HepG2 (cell line): ENCODE measurements at regions not wholly inside any gene's neighbourhood (a gene's known extent, or its start where the extent isn't known, plus 50 kb on each side); places are given as distances from the start of the nearest gene placed in this dataset.

Source experiments
- ATAC-seq: fragments of 200-7000 bp; cut with Tn5 transposase; 3 replicates; pipeline ENCODE4 v1.9.1; 2020; ENCODE audit warnings: mild to moderate bottlenecking, moderate library complexity
- BruUV-seq: library from RNA; stranded (reverse); fragments of 400-500 nt; replicated peaks from 2 replicates; lab custom pipeline; 2021; lab: Mats Ljungman, UMichigan
- CTCF ChIA-PET: fragments of 300-600 bp; formaldehyde crosslinking; extraction: SDS; loops from one replicate; lab custom pipeline; 2021; ENCODE audit warnings: low total read pairs, inconsistent platforms, low intra/inter-chr PET ratio; lab: Yijun Ruan, JAX
- POLR2A ChIA-PET: fragments of 350-600 bp; sonication (Branson Sonifier 250); formaldehyde crosslinking; loops from one replicate; lab custom pipeline; 2020; ENCODE audit warnings: antibody characterized with exemption, inconsistent platforms; lab: Yijun Ruan, JAX
- DNase-seq: peaks from one replicate; pipeline ENCODE4 v3.0.0-alpha.2; 2015; ENCODE audit warnings: low spot score
- FAIRE-seq: peaks from 3 replicates; lab custom pipeline; 2011; peaks lifted over from hg19 to GRCh38; lab: Jason Lieb, UNC
- H2AFZ ChIP-seq: one replicate; pipeline ENCODE4 v1.6.1; 2011; ENCODE audit warnings: low read length, inconsistent platforms
- H3K27ac ChIP-seq: fragments of 300-600 bp; 3 replicates; pipeline ENCODE4 v1.8.0; 2011; ENCODE audit warnings: mixed run types, mild to moderate bottlenecking, mixed read lengths, low read length, inconsistent platforms; ENCODE audit not compliant: insufficient read depth; ENCODE audit errors: extremely low read length
- H3K27me3 ChIP-seq, 2 experiments: fragments of 200-600 bp in 1 of 2; 2 replicates in 1 of 2; 3 replicates in 1 of 2; pipeline versions ENCODE4 v1.6.0 to v1.8.0; 2011; ENCODE audit warnings: low read length in 2 of 2, mild to moderate bottlenecking in 2 of 2, moderate library complexity in 2 of 2, inconsistent platforms in 1 of 2; ENCODE audit not compliant: insufficient read depth in 2 of 2, control insufficient read depth in 1 of 2
- H3K36me3 ChIP-seq, 2 experiments: fragments of 200-600 bp in 1 of 2; replicated peaks in 1 of 2; 2 replicates in 1 of 2; 3 replicates in 1 of 2; pipeline versions ENCODE4 v1.5.1 to v1.8.0; 2011; ENCODE audit warnings: low read length in 2 of 2, inconsistent platforms in 1 of 2; ENCODE audit not compliant: insufficient read depth in 2 of 2, control insufficient read depth in 1 of 2
- H3K4me1 ChIP-seq: 2 replicates; pipeline ENCODE4 v1.5.1; 2012; ENCODE audit warnings: low read length, inconsistent platforms; ENCODE audit not compliant: insufficient read depth
- H3K4me2 ChIP-seq: 2 replicates; pipeline ENCODE4 v1.6.0; 2011; ENCODE audit warnings: low read depth, low read length, inconsistent platforms
- H3K4me3 ChIP-seq, 3 experiments: fragments of 200-600 bp in 1 of 3; sonication (generic), shearing (Covaris generic) in 1 of 3; replicated peaks in 1 of 3; 2 replicates each; pipeline ENCODE4 v1.5.1; 2011 to 2016; ENCODE audit warnings: low read length in 3 of 3, inconsistent platforms in 2 of 3, low read depth in 2 of 3, mild to moderate bottlenecking in 2 of 3, control low read depth in 1 of 3, mixed read lengths in 1 of 3; ENCODE audit not compliant: insufficient read depth in 1 of 3
- H3K79me2 ChIP-seq: one replicate; pipeline ENCODE4 v1.6.1; 2011; ENCODE audit warnings: low read length, inconsistent platforms; ENCODE audit not compliant: insufficient read depth
- H3K9ac ChIP-seq: 2 replicates; pipeline ENCODE4 v1.6.0; 2011; ENCODE audit warnings: mild to moderate bottlenecking, low read depth, low read length, inconsistent platforms; ENCODE audit not compliant: insufficient read depth
- H3K9me3 ChIP-seq: 2 replicates; pipeline ENCODE4 v1.5.1; 2012; ENCODE audit warnings: mild to moderate bottlenecking, low read length
- H4K20me1 ChIP-seq: 2 replicates; pipeline ENCODE4 v1.6.0; 2011; ENCODE audit warnings: inconsistent platforms, mild to moderate bottlenecking, low read length, moderate library complexity; ENCODE audit not compliant: insufficient read depth
- HHEX ChIP-seq: IDR thresholded peaks from 2 replicates; pipeline ENCODE4 v1.6.1; 2016; ENCODE audit warnings: control low read depth
- LCORL ChIP-seq, 2 experiments: fragments of 450-650 bp in 1 of 2; sonication (generic) in 1 of 2; formaldehyde crosslinking in 1 of 2; IDR thresholded peaks; 2 replicates each; pipeline versions ENCODE4 v1.5.0 to v1.6.1; 2017 to 2020; ENCODE audit warnings: antibody characterized with exemption in 1 of 2, missing genetic modification reagents in 1 of 2
- NFE2L2 ChIP-seq: fragments of 150-350 bp; IDR thresholded peaks from 2 replicates; pipeline ENCODE4 v1.6.1; 2014; ENCODE audit warnings: low read length
- NR0B2 ChIP-seq: sonication (generic); formaldehyde crosslinking; IDR thresholded peaks from 2 replicates; pipeline ENCODE4 v1.4.0; 2020; ENCODE audit warnings: mild to moderate bottlenecking, missing genetic modification reagents
- PHF8 ChIP-seq: sonication (generic); formaldehyde crosslinking; IDR thresholded peaks from 2 replicates; pipeline ENCODE4 v1.5.0; 2020; ENCODE audit warnings: missing genetic modification reagents
- ZNF138 ChIP-seq: sonication (generic); formaldehyde crosslinking; IDR thresholded peaks from 2 replicates; pipeline ENCODE4 v1.5.0; 2020; ENCODE audit warnings: mild to moderate bottlenecking, low read depth, missing genetic modification reagents
- ZNF234 ChIP-seq: sonication (generic); formaldehyde crosslinking; conservative IDR thresholded peaks from 2 replicates; pipeline ENCODE4 v1.5.1; 2020; ENCODE audit warnings: mild to moderate bottlenecking, missing genetic modification reagents
- ZNF333 ChIP-seq: sonication (generic); formaldehyde crosslinking; IDR thresholded peaks from 2 replicates; pipeline ENCODE4 v1.4.0; 2020; ENCODE audit warnings: mild to moderate bottlenecking, missing genetic modification reagents, borderline replicate concordance
- WGBS: methylation state at CpG from one replicate; pipeline ENCODE4 v1.1.6; 2017; ENCODE audit warnings: low lambda C conversion rate; 5-methylcytosine and 5-hydroxymethylcytosine counted together
- in situ Hi-C: cut with HindIII; loops from 2 replicates; pipeline ENCODE4 v1.10.0; 2017; ENCODE audit warnings: low pct_unique_long_range_greater_than_20kb; ENCODE audit not compliant: extremely low pct_ligation_motif_present
- intact Hi-C: fragments of 100-400 bp; cut with micrococcal nuclease; formaldehyde crosslinking; loops from one replicate; pipeline ENCODE4 v1.10.0; 2022; ENCODE audit not compliant: unreplicated experiment
- TF ChIP-seq, protein P1 (sequence below), 2 experiments: fragments of 450-650 bp in 1 of 2; sonication (generic) in 1 of 2; formaldehyde crosslinking; IDR thresholded peaks; 2 replicates each; pipeline versions ENCODE4 v1.5.0 to v1.8.0; 2020 to 2022; ENCODE audit warnings: mild to moderate bottlenecking in 1 of 2, missing genetic modification reagents in 1 of 2

GRCh38 chr9:95383185-95383676 lies 65.7 kb upstream of the FANCC start:
- WGBS = 41% methylated on average over 7 of the region's 7 CpGs
- intact Hi-C loops = no loop called here

GRCh38 chr9:95382433-95382832 lies 64.9 kb upstream of the FANCC start:
- H3K79me2 ChIP-seq = no peaks in the 10 kb centered on the region
- H4K20me1 ChIP-seq = no peaks in the 10 kb centered on the region
- no TSS peak for BruUV-seq
- H3K9me3 ChIP-seq = no peaks in the 10 kb centered on the region
- DNase-seq (no peak), ATAC-seq (no peak), FAIRE-seq (no peak)
- no peak overlapping the region for H3K4me3 ChIP-seq
- H3K4me1 ChIP-seq = no peaks in the 10 kb centered on the region
- WGBS = 80% methylated on average over 10 of the region's 10 CpGs
- ChIA-PET POLR2A (no interaction called here), CTCF (no interaction called here)
- no peak overlapping the region for H2AFZ ChIP-seq
- H3K27ac ChIP-seq = no peak overlapping the region
- H3K36me3 ChIP-seq = no peaks in the 10 kb centered on the region
- H3K4me2 ChIP-seq = no peak overlapping the region
- in situ Hi-C loops = no loop called here
- no peaks in the 10 kb centered on the region; a peak in 1 of 5 replicates for H3K27me3 ChIP-seq
- intact Hi-C loops = no loop called here
- TF ChIP-seq, protein P1, sequence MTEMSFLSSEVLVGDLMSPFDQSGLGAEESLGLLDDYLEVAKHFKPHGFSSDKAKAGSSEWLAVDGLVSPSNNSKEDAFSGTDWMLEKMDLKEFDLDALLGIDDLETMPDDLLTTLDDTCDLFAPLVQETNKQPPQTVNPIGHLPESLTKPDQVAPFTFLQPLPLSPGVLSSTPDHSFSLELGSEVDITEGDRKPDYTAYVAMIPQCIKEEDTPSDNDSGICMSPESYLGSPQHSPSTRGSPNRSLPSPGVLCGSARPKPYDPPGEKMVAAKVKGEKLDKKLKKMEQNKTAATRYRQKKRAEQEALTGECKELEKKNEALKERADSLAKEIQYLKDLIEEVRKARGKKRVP (CRISPR knock-in tag; IDR thresholded peaks at IDR 0.05) = no peak
- no peak for TF ChIP-seq NR0B2
- peak; percentile 51; the same call in 1 of the 2 replicates for TF ChIP-seq LCORL (IDR thresholded peaks at IDR 0.05)
- TF ChIP-seq LCORL (CRISPR knock-in tag; IDR thresholded peaks at IDR 0.05) = no peak
- no peak for TF ChIP-seq ZNF138 (CRISPR knock-in tag)
- TF ChIP-seq HHEX = no peak
- H3K9ac ChIP-seq = no peak overlapping the region

More at GRCh38 chr9:95383185-95383676, 65.7 kb upstream of the FANCC start:
- no peak overlapping the region for H3K4me2 ChIP-seq
- no peaks in the 10 kb centered on the region for H3K9me3 ChIP-seq
- ChIA-PET CTCF (no interaction called here), POLR2A (no interaction called here)
- H3K27ac ChIP-seq = no peak overlapping the region
- H3K4me1 ChIP-seq = no peaks in the 10 kb centered on the region
- H4K20me1 ChIP-seq = no peaks in the 10 kb centered on the region
- DNase-seq (peak; percentile 25), ATAC-seq (no peak), FAIRE-seq (no peak)
- no peak overlapping the region for H3K9ac ChIP-seq
- no peak overlapping the region for H3K4me3 ChIP-seq
- no peak overlapping the region for H2AFZ ChIP-seq
- H3K79me2 ChIP-seq = no peaks in the 10 kb centered on the region
- H3K36me3 ChIP-seq = no peaks in the 10 kb centered on the region
- TF ChIP-seq ZNF333 (no peak), ZNF234 (no peak), NFE2L2 (peak; percentile 33; the same call in 1 of the 2 replicates), PHF8 (CRISPR knock-in tag) (no peak)
- in situ Hi-C loops = no loop called here
- no peaks in the 10 kb centered on the region; a peak in 1 of 5 replicates for H3K27me3 ChIP-seq
- no TSS peak for BruUV-seq
